HEK293 (cell line): ENCODE measurements at regions not wholly inside any gene's neighbourhood (a gene's known extent, or its start where the extent isn't known, plus 50 kb on each side); places are given as distances from the start of the nearest gene placed in this dataset.

ENCODE experiments used
- CTCF ChIA-PET: fragments of 350-600 bp; formaldehyde crosslinking; extraction: SDS; loops from one replicate; lab custom pipeline; 2021; ENCODE audit warnings: antibody characterized with exemption; lab: Yijun Ruan, JAX
- POLR2A ChIA-PET: fragments of 300-600 bp; formaldehyde crosslinking; extraction: SDS; loops from one replicate; lab custom pipeline; 2020; ENCODE audit warnings: antibody characterized with exemption, inconsistent platforms; lab: Yijun Ruan, JAX
- H3K27ac ChIP-seq: fragments of 200-500 bp; sonication (Bioruptor generic); 2 replicates; pipeline ENCODE4 v1.5.1; 2014; ENCODE audit warnings: low read depth, low read length, control low read depth, inconsistent platforms; ENCODE audit errors: extremely low read depth
- H3K36me3 ChIP-seq, 2 experiments: fragments of 200-500 bp in 1 of 2; sonication (Bioruptor generic) in 1 of 2; 1 replicate in 1 of 2; 2 replicates in 1 of 2; pipeline ENCODE4 v1.5.1; 2014 to 2017; ENCODE audit warnings: inconsistent platforms in 2 of 2, low read length in 2 of 2; ENCODE audit not compliant: control insufficient read depth in 2 of 2, insufficient read depth in 1 of 2
- H3K4me1 ChIP-seq: fragments of 200-500 bp; sonication (Bioruptor generic); 2 replicates; pipeline ENCODE4 v1.5.1; 2014; ENCODE audit warnings: mild to moderate bottlenecking, low read length, inconsistent platforms; ENCODE audit not compliant: control insufficient read depth, insufficient read depth
- H3K4me3 ChIP-seq: 2 replicates; pipeline ENCODE4 v1.5.1; 2011; ENCODE audit warnings: low read depth, mild to moderate bottlenecking, control low read depth, low read length, moderate library complexity
- H3K9me3 ChIP-seq: fragments of 200-500 bp; sonication (Bioruptor generic); 2 replicates; pipeline ENCODE4 v1.5.1; 2014; ENCODE audit warnings: low read depth, low read length, inconsistent platforms; ENCODE audit not compliant: control insufficient read depth, insufficient read depth
- EGR2 ChIP-seq: fragments of 450-650 bp; formaldehyde crosslinking; IDR thresholded peaks from 2 replicates; pipeline ENCODE4 v1.5.1; 2016; ENCODE audit warnings: low read depth, missing biosample characterization, missing genetic modification characterization
- GFI1B ChIP-seq: fragments of 450-650 bp; formaldehyde crosslinking; IDR thresholded peaks from 2 replicates; pipeline ENCODE4 v1.5.1; 2016; ENCODE audit warnings: missing biosample characterization, missing genetic modification characterization
- RBAK ChIP-seq: fragments of 450-650 bp; formaldehyde crosslinking; IDR thresholded peaks from 2 replicates; pipeline ENCODE4 v1.5.1; 2016; ENCODE audit warnings: missing biosample characterization, missing genetic modification characterization
- REPIN1 ChIP-seq: fragments of 450-650 bp; formaldehyde crosslinking; IDR thresholded peaks from 2 replicates; pipeline ENCODE4 v1.5.1; 2017; ENCODE audit warnings: missing biosample characterization, missing genetic modification characterization, low read depth
- SP7 ChIP-seq: fragments of 450-650 bp; formaldehyde crosslinking; IDR thresholded peaks from 2 replicates; pipeline ENCODE4 v1.5.1; 2016; ENCODE audit warnings: missing biosample characterization, missing genetic modification characterization
- YY2 ChIP-seq: fragments of 450-650 bp; formaldehyde crosslinking; IDR thresholded peaks from 2 replicates; pipeline ENCODE4 v1.5.1; 2016; ENCODE audit warnings: missing biosample characterization, missing genetic modification characterization
- ZBTB7A ChIP-seq: fragments of 450-650 bp; formaldehyde crosslinking; IDR thresholded peaks from 2 replicates; pipeline ENCODE4 v1.5.1; 2016; ENCODE audit warnings: low read depth, missing biosample characterization, missing genetic modification characterization
- ZFP69B ChIP-seq: fragments of 450-650 bp; formaldehyde crosslinking; IDR thresholded peaks from 2 replicates; pipeline ENCODE4 v1.5.1; 2016; ENCODE audit warnings: missing biosample characterization, missing genetic modification characterization
- ZIC2 ChIP-seq: fragments of 450-650 bp; formaldehyde crosslinking; IDR thresholded peaks from 2 replicates; pipeline ENCODE4 v1.5.1; 2016; ENCODE audit warnings: missing biosample characterization, missing genetic modification characterization
- ZNF16 ChIP-seq: fragments of 450-650 bp; formaldehyde crosslinking; IDR thresholded peaks from 2 replicates; pipeline ENCODE4 v1.5.1; 2016; ENCODE audit warnings: low read depth, missing biosample characterization, missing genetic modification characterization
- ZNF221 ChIP-seq: fragments of 450-650 bp; formaldehyde crosslinking; IDR thresholded peaks from 2 replicates; pipeline ENCODE4 v1.5.1; 2017; ENCODE audit warnings: missing biosample characterization, missing genetic modification characterization, borderline replicate concordance
- ZNF223 ChIP-seq: fragments of 450-650 bp; formaldehyde crosslinking; IDR thresholded peaks from 2 replicates; pipeline ENCODE4 v1.5.1; 2016; ENCODE audit warnings: missing biosample characterization, missing genetic modification characterization
- ZNF292 ChIP-seq: fragments of 450-650 bp; formaldehyde crosslinking; IDR thresholded peaks from 2 replicates; pipeline ENCODE4 v1.5.1; 2016; ENCODE audit warnings: low read depth, missing biosample characterization, missing genetic modification characterization, borderline replicate concordance
- ZNF350 ChIP-seq: fragments of 450-650 bp; formaldehyde crosslinking; IDR thresholded peaks from 2 replicates; pipeline ENCODE4 v1.5.0; 2017; ENCODE audit warnings: missing biosample characterization, mild to moderate bottlenecking, missing genetic modification characterization
- ZNF404 ChIP-seq: fragments of 450-650 bp; formaldehyde crosslinking; IDR thresholded peaks from 2 replicates; pipeline ENCODE4 v1.5.1; 2017; ENCODE audit warnings: missing biosample characterization, missing genetic modification characterization
- ZNF426 ChIP-seq: fragments of 450-650 bp; formaldehyde crosslinking; IDR thresholded peaks from 2 replicates; pipeline ENCODE4 v1.5.1; 2017; ENCODE audit warnings: missing biosample characterization, missing genetic modification characterization, mild to moderate bottlenecking, inconsistent platforms, moderate library complexity
- ZNF571 ChIP-seq: fragments of 450-650 bp; formaldehyde crosslinking; IDR thresholded peaks from 2 replicates; pipeline ENCODE4 v1.5.0; 2017; ENCODE audit warnings: missing biosample characterization, missing genetic modification characterization
- ZNF621 ChIP-seq: fragments of 450-650 bp; formaldehyde crosslinking; IDR thresholded peaks from 2 replicates; pipeline ENCODE4 v1.5.1; 2017; ENCODE audit warnings: missing biosample characterization, missing genetic modification characterization
- ZNF624 ChIP-seq: fragments of 450-650 bp; formaldehyde crosslinking; IDR thresholded peaks from 2 replicates; pipeline ENCODE4 v1.5.1; 2017; ENCODE audit warnings: missing biosample characterization, missing genetic modification characterization
- ZNF626 ChIP-seq: fragments of 450-650 bp; sonication (Bioruptor Pico); formaldehyde crosslinking; IDR thresholded peaks from 2 replicates; pipeline ENCODE4 v1.5.1; 2018; ENCODE audit warnings: missing biosample characterization, missing genetic modification characterization, inconsistent platforms
- ZNF660 ChIP-seq: fragments of 450-650 bp; IDR thresholded peaks from 2 replicates; pipeline ENCODE4 v1.5.1; 2018; ENCODE audit warnings: missing biosample characterization, mild to moderate bottlenecking, missing genetic modification characterization
- ZNF707 ChIP-seq: fragments of 450-650 bp; formaldehyde crosslinking; IDR thresholded peaks from 2 replicates; pipeline ENCODE4 v1.5.1; 2016; ENCODE audit warnings: missing biosample characterization, missing genetic modification characterization
- ZNF747 ChIP-seq: fragments of 450-650 bp; formaldehyde crosslinking; IDR thresholded peaks from 2 replicates; pipeline ENCODE4 v1.5.1; 2016; ENCODE audit warnings: missing biosample characterization, missing genetic modification characterization
- ZNF776 ChIP-seq: fragments of 450-650 bp; formaldehyde crosslinking; IDR thresholded peaks from 2 replicates; pipeline ENCODE4 v1.5.0; 2017; ENCODE audit warnings: missing biosample characterization, missing genetic modification characterization, borderline replicate concordance
- ZNF792 ChIP-seq: fragments of 450-650 bp; formaldehyde crosslinking; IDR thresholded peaks from 2 replicates; pipeline ENCODE4 v1.5.1; 2016; ENCODE audit warnings: missing biosample characterization, missing genetic modification characterization
- ZNF837 ChIP-seq: fragments of 450-650 bp; formaldehyde crosslinking; IDR thresholded peaks from 2 replicates; pipeline ENCODE4 v1.5.1; 2016; ENCODE audit warnings: missing biosample characterization, missing genetic modification characterization
- TF ChIP-seq, protein P1 (sequence below): fragments of 450-650 bp; formaldehyde crosslinking; optimal IDR thresholded peaks from 2 replicates; pipeline ENCODE3; 2016; ENCODE audit warnings: missing biosample characterization, mild to moderate bottlenecking, missing genetic modification characterization
- TF ChIP-seq, protein P2 (sequence below): fragments of 450-650 bp; formaldehyde crosslinking; IDR thresholded peaks from 2 replicates; pipeline ENCODE4 v1.5.1; 2017; ENCODE audit warnings: missing biosample characterization, mild to moderate bottlenecking, missing genetic modification characterization, moderate library complexity
- TF ChIP-seq, protein P3 (sequence below): fragments of 450-650 bp; formaldehyde crosslinking; IDR thresholded peaks from 2 replicates; pipeline ENCODE4 v1.5.1; 2016; ENCODE audit warnings: missing biosample characterization, missing genetic modification characterization
- TF ChIP-seq, protein P4 (sequence below): fragments of 450-650 bp; formaldehyde crosslinking; IDR thresholded peaks from 2 replicates; pipeline ENCODE4 v1.5.1; 2016; ENCODE audit warnings: missing biosample characterization, missing genetic modification characterization
- TF ChIP-seq, protein P5 (sequence below): fragments of 450-650 bp; formaldehyde crosslinking; IDR thresholded peaks from 2 replicates; pipeline ENCODE4 v1.5.1; 2017; ENCODE audit warnings: missing biosample characterization, missing genetic modification characterization

DNA sequence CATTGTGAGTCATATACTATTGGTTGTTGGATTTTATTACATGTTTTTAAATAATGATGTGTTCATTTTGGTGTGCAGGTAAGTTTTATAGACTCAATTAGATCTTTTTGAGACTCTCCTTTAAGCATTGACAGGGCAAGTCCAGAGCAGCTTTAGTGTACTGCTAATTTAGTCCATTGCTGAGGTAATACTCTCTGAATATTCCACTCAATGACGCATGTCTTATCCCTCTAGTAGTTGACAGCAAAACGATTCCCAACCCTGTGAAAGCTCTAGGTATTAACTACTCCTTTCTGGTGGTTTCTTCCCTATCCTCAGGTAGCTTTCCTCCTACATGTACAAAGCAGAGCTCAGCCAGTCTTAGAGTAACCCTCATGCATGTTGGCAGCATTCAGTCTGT lies 373.5 kb upstream of the MAP3K7 start:
- ChIA-PET POLR2A (no interaction called here), CTCF (interaction anchor here (0.6 kb wide), 1 partner anchor 352 kb away, joined by 4 read pairs; no protein-coding TSS in a partner anchor)
- H3K4me3 ChIP-seq: no peak overlapping the region
- no peaks in the 10 kb centered on the region for H3K36me3 ChIP-seq
- no peaks in the 10 kb centered on the region; the same call in 1 of the 2 replicates for H3K9me3 ChIP-seq
- no peaks in the 10 kb centered on the region for H3K4me1 ChIP-seq
- no peak overlapping the region for H3K27ac ChIP-seq
- TF ChIP-seq ZNF660: no peak
- no peak for TF ChIP-seq ZFP69B (tag by site-specific recombination)
- TF ChIP-seq ZNF221: no peak
- TF ChIP-seq ZNF792: no peak
- no peak for TF ChIP-seq ZNF621 (tag by site-specific recombination)
- no peak for TF ChIP-seq ZBTB7A
- TF ChIP-seq ZIC2 (tag by site-specific recombination): no peak
- no peak for TF ChIP-seq ZNF624
- no peak for TF ChIP-seq RBAK (tag by site-specific recombination)
- TF ChIP-seq, protein P1, sequence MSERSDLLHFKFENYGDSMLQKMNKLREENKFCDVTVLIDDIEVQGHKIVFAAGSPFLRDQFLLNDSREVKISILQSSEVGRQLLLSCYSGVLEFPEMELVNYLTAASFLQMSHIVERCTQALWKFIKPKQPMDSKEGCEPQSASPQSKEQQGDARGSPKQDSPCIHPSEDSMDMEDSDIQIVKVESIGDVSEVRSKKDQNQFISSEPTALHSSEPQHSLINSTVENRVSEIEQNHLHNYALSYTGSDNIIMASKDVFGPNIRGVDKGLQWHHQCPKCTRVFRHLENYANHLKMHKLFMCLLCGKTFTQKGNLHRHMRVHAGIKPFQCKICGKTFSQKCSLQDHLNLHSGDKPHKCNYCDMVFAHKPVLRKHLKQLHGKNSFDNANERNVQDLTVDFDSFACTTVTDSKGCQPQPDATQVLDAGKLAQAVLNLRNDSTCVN (tag by site-specific recombination): no peak
- TF ChIP-seq ZNF16 (tag by site-specific recombination): no peak
- TF ChIP-seq, protein P2, sequence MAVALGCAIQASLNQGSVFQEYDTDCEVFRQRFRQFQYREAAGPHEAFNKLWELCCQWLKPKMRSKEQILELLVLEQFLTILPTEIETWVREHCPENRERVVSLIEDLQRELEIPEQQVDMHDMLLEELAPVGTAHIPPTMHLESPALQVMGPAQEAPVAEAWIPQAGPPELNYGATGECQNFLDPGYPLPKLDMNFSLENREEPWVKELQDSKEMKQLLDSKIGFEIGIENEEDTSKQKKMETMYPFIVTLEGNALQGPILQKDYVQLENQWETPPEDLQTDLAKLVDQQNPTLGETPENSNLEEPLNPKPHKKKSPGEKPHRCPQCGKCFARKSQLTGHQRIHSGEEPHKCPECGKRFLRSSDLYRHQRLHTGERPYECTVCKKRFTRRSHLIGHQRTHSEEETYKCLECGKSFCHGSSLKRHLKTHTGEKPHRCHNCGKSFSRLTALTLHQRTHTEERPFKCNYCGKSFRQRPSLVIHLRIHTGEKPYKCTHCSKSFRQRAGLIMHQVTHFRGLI (tag by site-specific recombination): no peak
- TF ChIP-seq GFI1B (tag by site-specific recombination): no peak
- no peak for TF ChIP-seq SP7 (tag by site-specific recombination)
- TF ChIP-seq ZNF350: no peak

DNA sequence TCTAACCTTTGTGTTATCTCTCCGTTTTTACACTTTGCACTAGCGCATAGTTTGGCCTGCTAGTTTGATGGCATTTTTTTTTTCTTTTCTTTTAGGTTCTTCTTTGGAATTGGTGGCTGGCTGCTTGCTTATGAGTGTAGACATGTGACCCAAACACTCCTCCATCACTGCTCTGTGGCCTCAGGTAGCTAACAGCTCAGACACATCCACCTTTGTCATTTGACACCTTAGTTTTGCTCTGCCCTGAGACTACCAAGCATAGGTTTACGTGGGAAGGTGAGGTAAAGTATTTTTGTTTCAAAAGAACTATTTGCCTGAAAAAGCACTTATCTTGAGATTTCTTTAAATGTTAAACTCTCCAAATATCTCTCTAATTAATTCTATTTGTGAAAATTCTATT lies 368.4 kb upstream of the MAP3K7 start:
- TF ChIP-seq REPIN1 (tag by site-specific recombination): no peak
- TF ChIP-seq ZNF223 (tag by site-specific recombination): no peak
- TF ChIP-seq ZNF16 (tag by site-specific recombination): no peak
- no peak for TF ChIP-seq ZNF292 (tag by site-specific recombination)
- TF ChIP-seq ZNF426 (tag by site-specific recombination): no peak
- TF ChIP-seq ZNF571 (tag by site-specific recombination): no peak
- TF ChIP-seq, protein P3, sequence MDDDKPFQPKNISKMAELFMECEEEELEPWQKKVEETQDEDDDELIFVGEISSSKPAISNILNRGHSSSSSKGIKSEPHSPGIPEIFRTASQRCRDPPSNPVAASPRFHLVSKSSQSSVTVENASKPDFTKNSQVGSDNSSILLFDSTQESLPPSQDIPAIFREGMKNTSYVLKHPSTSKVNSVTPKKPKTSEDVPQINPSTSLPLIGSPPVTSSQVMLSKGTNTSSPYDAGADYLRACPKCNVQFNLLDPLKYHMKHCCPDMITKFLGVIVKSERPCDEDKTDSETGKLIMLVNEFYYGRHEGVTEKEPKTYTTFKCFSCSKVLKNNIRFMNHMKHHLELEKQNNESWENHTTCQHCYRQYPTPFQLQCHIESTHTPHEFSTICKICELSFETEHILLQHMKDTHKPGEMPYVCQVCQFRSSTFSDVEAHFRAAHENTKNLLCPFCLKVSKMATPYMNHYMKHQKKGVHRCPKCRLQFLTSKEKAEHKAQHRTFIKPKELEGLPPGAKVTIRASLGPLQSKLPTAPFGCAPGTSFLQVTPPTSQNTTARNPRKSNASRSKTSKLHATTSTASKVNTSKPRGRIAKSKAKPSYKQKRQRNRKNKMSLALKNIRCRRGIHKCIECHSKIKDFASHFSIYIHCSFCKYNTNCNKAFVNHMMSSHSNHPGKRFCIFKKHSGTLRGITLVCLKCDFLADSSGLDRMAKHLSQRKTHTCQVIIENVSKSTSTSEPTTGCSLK: no peak
- TF ChIP-seq YY2 (tag by site-specific recombination): no peak
- no peak for TF ChIP-seq ZNF626 (tag by site-specific recombination)
- no peak for TF ChIP-seq EGR2 (tag by site-specific recombination)
- TF ChIP-seq ZNF776 (tag by site-specific recombination): no peak
- no peak for TF ChIP-seq ZNF837 (tag by site-specific recombination)
- TF ChIP-seq, protein P4, sequence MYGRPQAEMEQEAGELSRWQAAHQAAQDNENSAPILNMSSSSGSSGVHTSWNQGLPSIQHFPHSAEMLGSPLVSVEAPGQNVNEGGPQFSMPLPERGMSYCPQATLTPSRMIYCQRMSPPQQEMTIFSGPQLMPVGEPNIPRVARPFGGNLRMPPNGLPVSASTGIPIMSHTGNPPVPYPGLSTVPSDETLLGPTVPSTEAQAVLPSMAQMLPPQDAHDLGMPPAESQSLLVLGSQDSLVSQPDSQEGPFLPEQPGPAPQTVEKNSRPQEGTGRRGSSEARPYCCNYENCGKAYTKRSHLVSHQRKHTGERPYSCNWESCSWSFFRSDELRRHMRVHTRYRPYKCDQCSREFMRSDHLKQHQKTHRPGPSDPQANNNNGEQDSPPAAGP (tag by site-specific recombination): no peak
- TF ChIP-seq ZNF404 (tag by site-specific recombination): no peak
- TF ChIP-seq ZNF747 (tag by site-specific recombination): no peak
- TF ChIP-seq ZNF707 (tag by site-specific recombination): no peak
- TF ChIP-seq, protein P5, sequence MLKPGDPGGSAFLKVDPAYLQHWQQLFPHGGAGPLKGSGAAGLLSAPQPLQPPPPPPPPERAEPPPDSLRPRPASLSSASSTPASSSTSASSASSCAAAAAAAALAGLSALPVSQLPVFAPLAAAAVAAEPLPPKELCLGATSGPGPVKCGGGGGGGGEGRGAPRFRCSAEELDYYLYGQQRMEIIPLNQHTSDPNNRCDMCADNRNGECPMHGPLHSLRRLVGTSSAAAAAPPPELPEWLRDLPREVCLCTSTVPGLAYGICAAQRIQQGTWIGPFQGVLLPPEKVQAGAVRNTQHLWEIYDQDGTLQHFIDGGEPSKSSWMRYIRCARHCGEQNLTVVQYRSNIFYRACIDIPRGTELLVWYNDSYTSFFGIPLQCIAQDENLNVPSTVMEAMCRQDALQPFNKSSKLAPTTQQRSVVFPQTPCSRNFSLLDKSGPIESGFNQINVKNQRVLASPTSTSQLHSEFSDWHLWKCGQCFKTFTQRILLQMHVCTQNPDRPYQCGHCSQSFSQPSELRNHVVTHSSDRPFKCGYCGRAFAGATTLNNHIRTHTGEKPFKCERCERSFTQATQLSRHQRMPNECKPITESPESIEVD (tag by site-specific recombination): no peak
- Histone ChIP-seq H3K4me1 (no peaks in the 10 kb centered on the region), H3K9me3 (no peaks in the 10 kb centered on the region), H3K27ac (no peak overlapping the region), H3K4me3 (no peak overlapping the region), H3K36me3 (no peaks in the 10 kb centered on the region)
- CTCF ChIA-PET: interaction anchor here (0.7 kb wide), 1 partner anchor 69 kb away, joined by 3 read pairs; no protein-coding TSS in a partner anchor
- POLR2A ChIA-PET: no interaction called here
